Activated T-helper 2 cell treated with anti-CD3 and anti-CD28 coated beads, Interferon-gamma antibody, Interleukin-2, Interleukin-4, amounts not matched to agents 10 μg/mL and 5 μg/mL and 100 μg/mL, durations not matched to agents 14 hours and 24 hours and 36 hours (primary cell): ENCODE measurements at regions not wholly inside any gene's neighbourhood (a gene's known extent, or its start where the extent isn't known, plus 50 kb on each side); places are given as distances from the start of the nearest gene placed in this dataset.

Experiments
- DNase-seq: peaks from one replicate; pipeline ENCODE4 v3.0.0; 2021; ENCODE audit warnings: low spot score
- H3K27ac Mint-ChIP-seq: one replicate; pipeline ENCODE4 v1.8.0; 2021; ENCODE audit warnings: mixed read lengths
- H3K27me3 Mint-ChIP-seq: one replicate; pipeline ENCODE4 v1.8.0; 2021; ENCODE audit warnings: low read depth, mixed read lengths
- H3K36me3 Mint-ChIP-seq: one replicate; pipeline ENCODE4 v1.8.0; 2021; ENCODE audit warnings: low read depth, mixed read lengths
- H3K4me1 Mint-ChIP-seq: one replicate; pipeline ENCODE4 v1.8.0; 2021; ENCODE audit warnings: low read depth, mixed read lengths
- H3K4me3 Mint-ChIP-seq: one replicate; pipeline ENCODE4 v1.8.0; 2021; ENCODE audit warnings: low read depth, mild to moderate bottlenecking, moderate library complexity, mixed read lengths
- H3K9me3 Mint-ChIP-seq: one replicate; pipeline ENCODE4 v1.8.0; 2021; ENCODE audit warnings: mixed read lengths
- intact Hi-C: fragments of 100-400 bp; cut with micrococcal nuclease; formaldehyde crosslinking; loops from one replicate; pipeline ENCODE4 v1.15.1; 2023

DNA sequence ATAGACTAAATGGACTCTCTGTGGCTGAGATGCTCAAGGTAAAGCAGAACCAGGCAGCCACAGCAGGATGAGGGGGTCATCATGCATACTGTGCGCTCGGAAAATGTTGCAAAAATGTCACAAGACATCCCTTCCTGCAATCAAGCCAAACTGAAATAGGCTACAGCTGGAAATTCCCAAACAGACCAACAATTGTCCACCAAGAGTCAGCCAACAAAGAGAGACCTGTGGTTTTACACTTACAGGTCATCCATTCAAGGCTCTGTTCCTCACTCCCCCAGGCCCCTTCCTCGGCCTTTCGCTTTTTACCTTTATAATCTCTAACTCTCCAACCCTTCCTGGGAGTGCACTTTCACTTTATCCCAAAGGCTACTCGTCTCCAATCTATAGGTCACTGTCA, 1066.9 kb downstream of the TSN start:
- no peak for DNase-seq
- intact Hi-C loops = no loop called here
- H3K9me3 Mint-ChIP-seq = peaks cover 38% of the 10 kb centered on the region
- H3K27ac Mint-ChIP-seq = no peak overlapping the region
- H3K36me3 Mint-ChIP-seq = no peaks in the 10 kb centered on the region
- no peaks in the 10 kb centered on the region for H3K27me3 Mint-ChIP-seq
- H3K4me3 Mint-ChIP-seq = no peak overlapping the region
- no peaks in the 10 kb centered on the region for H3K4me1 Mint-ChIP-seq

DNA sequence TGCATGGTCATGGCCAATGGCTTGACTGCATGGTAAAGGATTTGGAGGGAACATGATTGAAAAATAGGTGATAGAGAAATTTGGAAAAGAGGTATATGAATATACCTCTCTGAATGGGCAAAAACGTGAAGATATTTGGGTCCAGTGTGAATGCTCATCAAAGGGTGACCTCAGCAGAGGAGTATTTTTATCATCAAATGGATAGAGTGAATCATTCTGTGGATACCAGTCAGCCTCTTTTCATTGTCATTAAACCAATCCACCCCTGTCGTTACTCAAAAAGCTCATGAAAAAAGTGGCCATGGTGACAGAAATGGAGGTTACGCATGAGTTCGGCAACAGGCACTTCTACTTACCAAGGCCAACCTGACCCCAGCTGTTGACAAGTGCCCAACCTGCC, 1074.7 kb downstream of the TSN start:
- no peak overlapping the region for H3K4me3 Mint-ChIP-seq
- no peak overlapping the region for H3K27ac Mint-ChIP-seq
- no peaks in the 10 kb centered on the region for H3K27me3 Mint-ChIP-seq
- peaks cover 4% of the 10 kb centered on the region for H3K9me3 Mint-ChIP-seq
- DNase-seq = no peak
- intact Hi-C loops = no loop called here
- H3K4me1 Mint-ChIP-seq = no peaks in the 10 kb centered on the region
- no peaks in the 10 kb centered on the region for H3K36me3 Mint-ChIP-seq

DNA sequence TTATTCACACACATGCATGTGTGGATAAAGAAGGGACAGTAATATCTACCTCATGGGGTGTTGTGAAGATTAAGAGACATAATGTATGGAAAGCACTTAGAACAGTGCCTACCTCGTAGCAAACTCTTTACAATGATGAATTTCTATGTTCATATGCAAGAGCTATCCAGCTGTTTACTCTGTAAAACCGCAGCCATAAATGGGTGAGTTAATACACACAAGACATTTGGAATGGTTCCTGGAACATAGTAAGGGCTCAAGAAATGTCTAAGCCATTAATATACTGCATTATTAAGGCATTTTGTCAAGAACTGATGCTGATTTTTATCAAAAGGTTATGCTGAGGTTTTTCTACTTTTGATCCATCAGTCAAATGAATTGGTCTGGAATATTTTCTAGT, 1076.2 kb downstream of the TSN start:
- DNase-seq = no peak
- Mint-ChIP-seq H3K36me3 (no peaks in the 10 kb centered on the region), H3K4me3 (no peak overlapping the region), H3K27me3 (no peaks in the 10 kb centered on the region), H3K9me3 (peaks cover 10% of the 10 kb centered on the region), H3K4me1 (no peaks in the 10 kb centered on the region), H3K27ac (no peak overlapping the region)
- intact Hi-C loops = no loop called here

DNA sequence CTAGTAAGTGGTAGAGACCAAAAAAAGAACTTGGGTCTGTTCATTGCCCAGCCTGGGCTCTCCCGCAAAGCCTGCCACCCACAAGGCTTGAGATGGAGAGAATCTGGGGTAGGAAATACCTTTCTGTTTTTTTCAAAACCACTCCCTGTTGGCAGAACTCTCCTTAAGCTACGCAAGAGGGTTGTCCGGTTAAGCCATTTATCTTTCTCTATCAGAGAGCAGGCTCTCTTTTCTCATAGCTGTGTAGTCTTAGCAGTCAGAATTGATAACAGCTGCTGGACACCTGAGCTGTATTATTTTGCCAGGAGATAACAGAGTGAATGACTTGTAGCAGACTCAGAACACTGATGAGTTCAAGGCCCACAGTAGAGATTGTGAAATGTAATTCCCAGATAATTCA, 1088.1 kb downstream of the TSN start:
- no peaks in the 10 kb centered on the region for H3K27me3 Mint-ChIP-seq
- intact Hi-C loops = no loop called here
- no peak for DNase-seq
- H3K27ac Mint-ChIP-seq = no peak overlapping the region
- peaks cover 17% of the 10 kb centered on the region for H3K9me3 Mint-ChIP-seq
- no peaks in the 10 kb centered on the region for H3K4me1 Mint-ChIP-seq
- no peaks in the 10 kb centered on the region for H3K36me3 Mint-ChIP-seq
- no peak overlapping the region for H3K4me3 Mint-ChIP-seq

DNA sequence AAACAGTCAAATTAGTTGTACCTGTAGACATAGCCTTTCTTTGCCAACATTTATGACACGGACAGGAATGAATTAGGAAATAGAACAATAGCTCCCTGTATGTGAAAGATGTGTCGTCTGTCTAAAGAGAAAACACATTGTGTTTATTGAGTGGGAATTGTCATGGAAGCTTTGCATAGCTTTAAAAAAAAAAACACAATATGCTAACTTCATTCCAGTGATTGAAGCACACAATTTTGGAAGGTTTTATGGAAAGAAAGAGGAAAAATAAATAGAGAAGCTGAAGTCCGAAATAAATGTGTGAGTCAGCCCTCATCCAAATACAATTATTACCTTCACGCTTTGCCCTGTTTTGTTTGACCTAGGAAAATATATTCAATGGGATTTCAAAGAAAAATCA, 1095.7 kb downstream of the TSN start:
- peaks cover 5% of the 10 kb centered on the region for H3K9me3 Mint-ChIP-seq
- no peak overlapping the region for H3K4me3 Mint-ChIP-seq
- no peaks in the 10 kb centered on the region for H3K4me1 Mint-ChIP-seq
- intact Hi-C loops = no loop called here
- no peak for DNase-seq
- no peak overlapping the region for H3K27ac Mint-ChIP-seq
- H3K36me3 Mint-ChIP-seq = no peaks in the 10 kb centered on the region
- H3K27me3 Mint-ChIP-seq = no peaks in the 10 kb centered on the region

- no peak for DNase-seq
- no peaks in the 10 kb centered on the region for H3K4me1 Mint-ChIP-seq
- no peaks in the 10 kb centered on the region for H3K36me3 Mint-ChIP-seq
- no peak overlapping the region for H3K27ac Mint-ChIP-seq
- no peaks in the 10 kb centered on the region for H3K27me3 Mint-ChIP-seq
- peaks cover 11% of the 10 kb centered on the region for H3K9me3 Mint-ChIP-seq
- intact Hi-C loops = no loop called here
- H3K4me3 Mint-ChIP-seq = no peak overlapping the region
These were observed 1096.6 kb downstream of the TSN start for GRCh38 chr2:122851972-122852531.

DNA sequence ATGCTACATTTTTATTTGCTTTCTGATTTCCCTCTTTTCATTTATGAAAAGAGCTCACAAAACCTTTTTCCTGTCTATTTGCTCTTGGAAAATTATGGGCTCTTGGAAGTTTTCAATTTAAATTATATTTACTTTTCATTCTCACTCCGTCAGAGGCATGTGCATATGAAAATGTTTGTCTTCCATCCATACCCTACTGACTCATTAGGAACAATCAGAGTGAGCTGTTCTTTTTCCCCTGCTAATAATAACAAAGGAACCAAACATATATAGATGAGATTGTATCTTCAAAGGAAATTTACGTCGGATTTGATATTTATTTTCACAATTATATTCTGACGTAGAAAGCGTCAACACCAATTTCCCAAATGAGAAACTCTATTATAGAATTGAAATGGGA, 1101.2 kb downstream of the TSN start:
- intact Hi-C loops = no loop called here
- no peaks in the 10 kb centered on the region for H3K36me3 Mint-ChIP-seq
- H3K4me1 Mint-ChIP-seq = no peaks in the 10 kb centered on the region
- peaks cover 25% of the 10 kb centered on the region for H3K9me3 Mint-ChIP-seq
- H3K27ac Mint-ChIP-seq = no peak overlapping the region
- no peak overlapping the region for H3K4me3 Mint-ChIP-seq
- H3K27me3 Mint-ChIP-seq = no peaks in the 10 kb centered on the region
- no peak for DNase-seq

DNA sequence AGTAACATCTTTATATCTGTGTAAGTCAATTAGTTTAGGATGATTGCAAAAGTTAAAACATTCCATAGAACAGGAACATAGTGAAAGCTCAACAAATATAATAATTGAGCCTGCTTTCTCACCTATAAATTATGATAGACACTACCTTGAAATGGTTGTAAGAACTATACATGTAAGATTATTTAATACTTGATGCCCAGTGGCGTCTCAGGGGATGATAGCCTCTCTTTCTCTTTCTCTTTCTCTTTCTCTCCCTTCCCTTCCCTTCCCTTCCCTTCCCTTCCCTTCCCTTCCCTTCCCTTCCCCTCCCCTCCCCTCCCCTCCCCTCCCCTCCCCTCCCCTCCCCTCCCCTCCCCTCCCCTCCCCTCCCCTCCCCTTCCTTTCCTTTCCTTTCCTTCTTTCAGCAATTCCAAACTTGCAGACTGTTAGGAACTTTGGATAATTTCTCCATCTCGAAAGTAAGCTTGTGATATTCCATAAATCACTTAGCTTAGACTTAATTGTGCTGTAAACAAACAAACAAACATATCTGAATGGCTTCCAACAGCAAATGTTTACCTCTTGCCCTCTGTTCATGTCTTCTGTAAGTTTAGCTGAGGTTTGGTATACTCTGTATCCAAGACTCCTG, 1102.7 kb downstream of the TSN start:
- no peak overlapping the region for H3K4me3 Mint-ChIP-seq
- H3K4me1 Mint-ChIP-seq = no peaks in the 10 kb centered on the region
- H3K27me3 Mint-ChIP-seq = no peaks in the 10 kb centered on the region
- H3K36me3 Mint-ChIP-seq = no peaks in the 10 kb centered on the region
- no peak for DNase-seq
- intact Hi-C loops = no loop called here
- H3K9me3 Mint-ChIP-seq = peaks cover 30% of the 10 kb centered on the region
- H3K27ac Mint-ChIP-seq = no peak overlapping the region

- DNase-seq = no peak
- intact Hi-C loops = no loop called here
These were observed 1103.4 kb downstream of the TSN start for GRCh38 chr2:122858813-122859212.

GRCh38 chr2:122859260-122859659, 1103.8 kb downstream of the TSN start:
- H3K27ac Mint-ChIP-seq = no peak overlapping the region
- no peaks in the 10 kb centered on the region for H3K27me3 Mint-ChIP-seq
- no peak for DNase-seq
- no peaks in the 10 kb centered on the region for H3K36me3 Mint-ChIP-seq
- H3K9me3 Mint-ChIP-seq = peaks cover 31% of the 10 kb centered on the region
- no peak overlapping the region for H3K4me3 Mint-ChIP-seq
- H3K4me1 Mint-ChIP-seq = no peaks in the 10 kb centered on the region
- intact Hi-C loops = no loop called here

More at GRCh38 chr2:122858813-122859212, 1103.4 kb downstream of the TSN start:
- Mint-ChIP-seq H3K27me3 (no peaks in the 10 kb centered on the region), H3K36me3 (no peaks in the 10 kb centered on the region), H3K9me3 (peaks cover 27% of the 10 kb centered on the region), H3K4me1 (no peaks in the 10 kb centered on the region), H3K4me3 (no peak overlapping the region), H3K27ac (no peak overlapping the region)

DNA sequence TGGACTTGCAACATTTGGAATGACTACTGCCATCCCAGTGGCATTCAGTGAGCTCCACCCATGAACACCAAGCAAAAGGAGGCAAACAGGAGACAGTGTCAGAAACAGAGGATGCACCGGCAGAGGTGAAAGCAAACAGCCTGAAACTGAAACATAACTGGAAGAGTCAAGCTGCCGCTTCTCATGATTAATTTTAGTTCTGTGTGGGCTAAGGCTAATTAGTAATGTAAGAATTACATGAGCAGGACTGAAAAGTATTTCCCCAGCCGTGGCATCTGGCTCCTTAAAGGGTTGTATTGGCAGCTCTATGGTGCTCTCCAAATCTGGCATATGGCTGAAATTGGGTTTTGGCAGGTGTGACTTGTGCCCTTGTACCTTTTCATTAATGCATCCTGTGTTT, 1108.1 kb downstream of the TSN start:
- H3K27ac Mint-ChIP-seq = no peak overlapping the region
- no peaks in the 10 kb centered on the region for H3K36me3 Mint-ChIP-seq
- H3K4me1 Mint-ChIP-seq = no peaks in the 10 kb centered on the region
- intact Hi-C loops = no loop called here
- H3K27me3 Mint-ChIP-seq = no peaks in the 10 kb centered on the region
- no peak overlapping the region for H3K4me3 Mint-ChIP-seq
- no peak for DNase-seq
- H3K9me3 Mint-ChIP-seq = peaks cover 34% of the 10 kb centered on the region

DNA sequence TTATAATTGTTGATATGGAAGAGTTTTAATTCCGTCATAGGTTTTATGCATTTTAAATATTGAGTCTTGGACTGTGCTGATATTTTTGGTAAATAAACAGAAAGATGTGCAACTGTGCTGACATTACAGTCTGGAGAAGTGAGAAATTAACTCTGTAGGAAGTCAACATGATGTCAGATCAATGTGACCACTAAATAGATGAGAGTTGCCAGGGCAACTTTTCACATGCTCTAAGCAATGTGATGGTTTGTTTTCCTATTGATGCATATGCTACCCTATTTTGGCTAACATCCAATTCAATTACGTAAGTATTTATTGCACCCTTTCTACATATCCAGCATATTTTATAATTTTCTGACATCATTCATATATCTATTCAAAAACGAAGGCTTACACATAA, 1109.3 kb downstream of the TSN start:
- Mint-ChIP-seq H3K27ac (no peak overlapping the region), H3K4me1 (no peaks in the 10 kb centered on the region), H3K4me3 (no peak overlapping the region), H3K9me3 (peaks cover 25% of the 10 kb centered on the region), H3K27me3 (no peaks in the 10 kb centered on the region), H3K36me3 (no peaks in the 10 kb centered on the region)
- intact Hi-C loops = no loop called here
- DNase-seq = no peak

GRCh38 chr2:122866095-122866494, 1110.6 kb downstream of the TSN start:
- Mint-ChIP-seq H3K4me1 (no peaks in the 10 kb centered on the region), H3K36me3 (no peaks in the 10 kb centered on the region), H3K27me3 (no peaks in the 10 kb centered on the region), H3K27ac (no peak overlapping the region), H3K9me3 (peaks cover 31% of the 10 kb centered on the region), H3K4me3 (no peak overlapping the region)
- no peak for DNase-seq
- intact Hi-C loops = no loop called here

GRCh38 chr2:122867941-122868340, 1112.5 kb downstream of the TSN start:
- peaks cover 28% of the 10 kb centered on the region for H3K9me3 Mint-ChIP-seq
- H3K27ac Mint-ChIP-seq = no peak overlapping the region
- intact Hi-C loops = no loop called here
- H3K36me3 Mint-ChIP-seq = no peaks in the 10 kb centered on the region
- no peaks in the 10 kb centered on the region for H3K4me1 Mint-ChIP-seq
- DNase-seq = no peak
- no peaks in the 10 kb centered on the region for H3K27me3 Mint-ChIP-seq
- H3K4me3 Mint-ChIP-seq = no peak overlapping the region
